GM12892 (cell line): ENCODE measurements at regions not wholly inside any gene's neighbourhood (a gene's known extent, or its start where the extent isn't known, plus 50 kb on each side); places are given as distances from the start of the nearest gene placed in this dataset.

Source experiments
- DNase-seq: peaks from one replicate; pipeline ENCODE4 v3.0.0; 2011; ENCODE audit not compliant: insufficient read length
- FAIRE-seq: peaks from 2 replicates; lab custom pipeline; 2011; peaks lifted over from hg19 to GRCh38; lab: Jason Lieb, UNC
- POLR2A ChIP-seq: IDR thresholded peaks from 2 replicates; pipeline ENCODE4 v1.6.1; 2011; ENCODE audit warnings: low read depth, low read length, control low read depth
- POLR2AphosphoS5 ChIP-seq: IDR thresholded peaks from 2 replicates; pipeline ENCODE4 v1.6.1; 2011; ENCODE audit warnings: low read depth, low read length, control low read depth
- TAF1 ChIP-seq: IDR thresholded peaks from 2 replicates; pipeline ENCODE4 v1.6.1; 2011; ENCODE audit warnings: low read depth, mild to moderate bottlenecking, control low read depth, low read length, borderline replicate concordance

GRCh38 chr14:29348504-29348903 lies 579.1 kb downstream of the PRKD1 start:
- DNase-seq (no peak), FAIRE-seq (no peak)
- TF ChIP-seq POLR2AphosphoS5 (no peak), TAF1 (no peak), POLR2A (no peak)

GRCh38 chr14:29350496-29350895 lies 577.2 kb downstream of the PRKD1 start:
- no peak for TF ChIP-seq TAF1
- no peak for TF ChIP-seq POLR2A
- TF ChIP-seq POLR2AphosphoS5: no peak
- FAIRE-seq (no peak), DNase-seq (no peak)

GRCh38 chr14:29351996-29352705 lies 575.5 kb downstream of the PRKD1 start:
- DNase-seq: no peak

GRCh38 chr14:29352706-29353080 lies 575.0 kb downstream of the PRKD1 start:
- no peak for TF ChIP-seq POLR2A
- no peak for TF ChIP-seq POLR2AphosphoS5
- no peak for TF ChIP-seq TAF1
- DNase-seq (no peak), FAIRE-seq (no peak)

More at GRCh38 chr14:29351996-29352705, 575.5 kb downstream of the PRKD1 start:
- TF ChIP-seq TAF1 (no peak), POLR2A (no peak), POLR2AphosphoS5 (no peak)
- FAIRE-seq: no peak

GRCh38 chr14:29353513-29353912 lies 574.1 kb downstream of the PRKD1 start:
- DNase-seq (no peak), FAIRE-seq (no peak)
- no peak for TF ChIP-seq POLR2A
- TF ChIP-seq TAF1: no peak
- TF ChIP-seq POLR2AphosphoS5: no peak

GRCh38 chr14:29354486-29354885 lies 573.2 kb downstream of the PRKD1 start:
- FAIRE-seq: no peak
- no peak for DNase-seq
- TF ChIP-seq TAF1 (no peak), POLR2AphosphoS5 (no peak), POLR2A (no peak)

GRCh38 chr14:29355331-29355730 lies 572.3 kb downstream of the PRKD1 start:
- TF ChIP-seq POLR2AphosphoS5: no peak
- no peak for TF ChIP-seq POLR2A
- no peak for TF ChIP-seq TAF1
- DNase-seq (no peak), FAIRE-seq (no peak)

GRCh38 chr14:29355846-29356245 lies 571.8 kb downstream of the PRKD1 start:
- FAIRE-seq: no peak
- TF ChIP-seq POLR2AphosphoS5: no peak
- no peak for TF ChIP-seq POLR2A
- TF ChIP-seq TAF1: no peak

GRCh38 chr14:29360656-29361055 lies 567.0 kb downstream of the PRKD1 start:
- DNase-seq (no peak), FAIRE-seq (no peak)
- TF ChIP-seq POLR2AphosphoS5 (no peak), TAF1 (no peak), POLR2A (no peak)

More at GRCh38 chr14:29355846-29356245, 571.8 kb downstream of the PRKD1 start:
- no peak for DNase-seq

GRCh38 chr14:29370024-29370423 lies 557.6 kb downstream of the PRKD1 start:
- TF ChIP-seq TAF1: no peak
- no peak for DNase-seq
- no peak for FAIRE-seq

GRCh38 chr14:29376237-29376636 lies 551.4 kb downstream of the PRKD1 start:
- no peak for TF ChIP-seq POLR2AphosphoS5
- no peak for TF ChIP-seq TAF1
- no peak for TF ChIP-seq POLR2A
- FAIRE-seq (no peak), DNase-seq (no peak)

- TF ChIP-seq POLR2A (no peak), TAF1 (no peak), POLR2AphosphoS5 (no peak)
- DNase-seq: no peak
- FAIRE-seq: no peak
Observed at GRCh38 chr14:29380826-29381225, 546.8 kb downstream of the PRKD1 start.

- TF ChIP-seq POLR2A (no peak), TAF1 (no peak), POLR2AphosphoS5 (no peak)
- FAIRE-seq: no peak
- DNase-seq: no peak
Observed at GRCh38 chr14:29388571-29388970, 539.1 kb downstream of the PRKD1 start.
